GM21619 (cell line): ENCODE measurements at regions not wholly inside any gene's neighbourhood (a gene's known extent, or its start where the extent isn't known, plus 50 kb on each side); places are given as distances from the start of the nearest gene placed in this dataset.

Experiments used
- ATAC-seq: cut with Tn5 transposase; IDR thresholded peaks from one replicate; pipeline ENCODE4 v1.9.1; 2021; ENCODE audit not compliant: unreplicated experiment

- no peak for ATAC-seq
Observed at GRCh38 chr18:73861771-73862170, 285.9 kb downstream of the FBXO15 start.

- no peak for ATAC-seq
Observed at GRCh38 chr18:73859837-73860397, 287.7 kb downstream of the FBXO15 start.

GRCh38 chr18:73852789-73853549 is 294.7 kb downstream of the FBXO15 start:
- no peak for ATAC-seq

GRCh38 chr18:73850782-73851181 is 296.9 kb downstream of the FBXO15 start:
- no peak for ATAC-seq

- ATAC-seq: no peak
Observed at GRCh38 chr18:73848656-73849055, 299.0 kb downstream of the FBXO15 start.

GRCh38 chr18:73843455-73843854 is 304.2 kb downstream of the FBXO15 start:
- no peak for ATAC-seq

GRCh38 chr18:73842795-73843394 is 304.7 kb downstream of the FBXO15 start:
- peak; percentile 71 for ATAC-seq

GRCh38 chr18:73841661-73842060 is 306.0 kb downstream of the FBXO15 start:
- no peak for ATAC-seq

- ATAC-seq: no peak
Observed at GRCh38 chr18:73840319-73840945, 307.2 kb downstream of the FBXO15 start.

- ATAC-seq: no peak
Observed at GRCh38 chr18:73839441-73839840, 308.2 kb downstream of the FBXO15 start.

- ATAC-seq: no peak
Observed at GRCh38 chr18:73838107-73838506, 309.5 kb downstream of the FBXO15 start.

GRCh38 chr18:73835656-73836364 is 311.8 kb downstream of the FBXO15 start:
- ATAC-seq: no peak

GRCh38 chr18:73835039-73835438 is 312.6 kb downstream of the FBXO15 start:
- no peak for ATAC-seq

GRCh38 chr18:73831688-73832087 is 315.9 kb downstream of the FBXO15 start:
- ATAC-seq: no peak

- ATAC-seq: no peak
Observed at GRCh38 chr18:73829146-73829545, 318.5 kb downstream of the FBXO15 start.

GRCh38 chr18:73827801-73828200 is 319.8 kb downstream of the FBXO15 start:
- ATAC-seq: no peak

- ATAC-seq: no peak
Observed at GRCh38 chr18:73826098-73826497, 321.5 kb downstream of the FBXO15 start.

- ATAC-seq: no peak
Observed at GRCh38 chr18:73824671-73825070, 323.0 kb downstream of the FBXO15 start.

- ATAC-seq: no peak
Observed at GRCh38 chr18:73812423-73812822, 335.2 kb downstream of the FBXO15 start.

GRCh38 chr18:73807551-73808192 is 340.0 kb downstream of the FBXO15 start:
- no peak for ATAC-seq

- no peak for ATAC-seq
Observed at GRCh38 chr18:73805991-73806390, 341.6 kb downstream of the FBXO15 start.
